ENCODE measurements at regions not wholly inside any gene's neighbourhood (a gene's known extent, or its start where the extent isn't known, plus 50 kb on each side); places are given as distances from the start of the nearest gene placed in this dataset.
"Not testable (repeated sequence)": the region's sequence is repeated elsewhere in the genome, so short reads cannot be mapped to it uniquely, and the experiment has no call there.

- DNase-seq (ENCODE audit: low spot score) = not testable (repeated sequence)
These were observed 95.3 kb downstream of the TMEM121 start for GRCh38 chr14:105621479-105622328.

GRCh38 chr14:105622329-105622955 lies 96.1 kb downstream of the TMEM121 start:
- no peak for DNase-seq (ENCODE audit: low spot score)

- DNase-seq (ENCODE audit: low spot score) = not testable (repeated sequence)
These were observed 96.8 kb downstream of the TMEM121 start for GRCh38 chr14:105623178-105623577.

- not testable (repeated sequence) for DNase-seq (ENCODE audit: low spot score)
These were observed 98.0 kb downstream of the TMEM121 start for GRCh38 chr14:105624346-105624745.

- DNase-seq (ENCODE audit: low spot score) = not testable (repeated sequence)
These were observed 98.5 kb downstream of the TMEM121 start for GRCh38 chr14:105624749-105625434.

GRCh38 chr14:105625448-105625847 lies 99.1 kb downstream of the TMEM121 start:
- not testable (repeated sequence) for DNase-seq (ENCODE audit: low spot score)

GRCh38 chr14:105626111-105626510 lies 99.7 kb downstream of the TMEM121 start:
- not testable (repeated sequence) for DNase-seq (ENCODE audit: low spot score)

- not testable (repeated sequence) for DNase-seq (ENCODE audit: low spot score)
These were observed 100.3 kb downstream of the TMEM121 start for GRCh38 chr14:105626651-105627050.

GRCh38 chr14:105627287-105627686 lies 100.9 kb downstream of the TMEM121 start:
- DNase-seq (ENCODE audit: low spot score) = not testable (repeated sequence)

GRCh38 chr14:105627701-105628100 lies 101.3 kb downstream of the TMEM121 start:
- DNase-seq (ENCODE audit: low spot score) = no peak

GRCh38 chr14:105628126-105628525 lies 101.7 kb downstream of the TMEM121 start:
- not testable (repeated sequence) for DNase-seq (ENCODE audit: low spot score)

- DNase-seq (ENCODE audit: low spot score) = not testable (repeated sequence)
These were observed 102.2 kb downstream of the TMEM121 start for GRCh38 chr14:105628531-105629067.

- DNase-seq (ENCODE audit: low spot score) = not testable (repeated sequence)
These were observed 102.9 kb downstream of the TMEM121 start for GRCh38 chr14:105629091-105629885.

GRCh38 chr14:105629886-105630215 lies 103.5 kb downstream of the TMEM121 start:
- DNase-seq (ENCODE audit: low spot score) = no peak

GRCh38 chr14:105630293-105630934 lies 104.0 kb downstream of the TMEM121 start:
- DNase-seq (ENCODE audit: low spot score) = not testable (repeated sequence)

- not testable (repeated sequence) for DNase-seq (ENCODE audit: low spot score)
These were observed 104.8 kb downstream of the TMEM121 start for GRCh38 chr14:105630935-105631779.

GRCh38 chr14:105632010-105632409 lies 105.6 kb downstream of the TMEM121 start:
- no peak for DNase-seq (ENCODE audit: low spot score)

GRCh38 chr14:105633596-105633995 lies 107.2 kb downstream of the TMEM121 start:
- not testable (repeated sequence) for DNase-seq (ENCODE audit: low spot score)

GRCh38 chr14:105635560-105635959 lies 109.2 kb downstream of the TMEM121 start:
- DNase-seq (ENCODE audit: low spot score) = no peak

- DNase-seq (ENCODE audit: low spot score) = not testable (repeated sequence)
These were observed 109.6 kb downstream of the TMEM121 start for GRCh38 chr14:105636021-105636420.
